H9 (cell line): ENCODE measurements at regions not wholly inside any gene's neighbourhood (a gene's known extent, or its start where the extent isn't known, plus 50 kb on each side); places are given as distances from the start of the nearest gene placed in this dataset.

Source experiments
- DNase-seq: peaks from one replicate; pipeline ENCODE4 v3.0.0-alpha.2; 2017
- H2AFZ ChIP-seq: one replicate; pipeline ENCODE4 v1.6.1; 2013; ENCODE audit warnings: mild to moderate bottlenecking, low read length, control low read depth, moderate library complexity
- H2AK5ac ChIP-seq: 2 replicates; pipeline ENCODE4 v1.6.1; 2013; ENCODE audit warnings: low read length, control low read depth, mixed read lengths; ENCODE audit not compliant: insufficient read length
- H2BK120ac ChIP-seq: one replicate; pipeline ENCODE4 v1.6.1; 2013; ENCODE audit warnings: low read depth, mild to moderate bottlenecking, low read length, control low read depth, inconsistent platforms; ENCODE audit not compliant: poor library complexity, severe bottlenecking
- H2BK12ac ChIP-seq: 2 replicates; pipeline ENCODE4 v1.6.1; 2013; ENCODE audit warnings: low read length, control low read depth, mixed read lengths, low read depth; ENCODE audit not compliant: insufficient read length
- H2BK15ac ChIP-seq: 2 replicates; pipeline ENCODE4 v1.6.1; 2013; ENCODE audit warnings: low read depth, low read length, control low read depth
- H2BK20ac ChIP-seq: one replicate; pipeline ENCODE4 v1.6.1; 2013; ENCODE audit warnings: low read depth, mild to moderate bottlenecking, low read length, control low read depth, inconsistent platforms; ENCODE audit not compliant: poor library complexity, severe bottlenecking
- H2BK5ac ChIP-seq: 2 replicates; pipeline ENCODE4 v1.6.1; 2013; ENCODE audit warnings: low read length, control low read depth, mixed read lengths; ENCODE audit not compliant: insufficient read length
- H3K14ac ChIP-seq: 2 replicates; pipeline ENCODE4 v1.6.1; 2013; ENCODE audit warnings: low read length, control low read depth; ENCODE audit not compliant: insufficient read depth
- H3K18ac ChIP-seq: 2 replicates; pipeline ENCODE4 v1.6.1; 2013; ENCODE audit warnings: low read depth, mild to moderate bottlenecking, mixed read lengths, low read length, control low read depth; ENCODE audit not compliant: insufficient read length
- H3K23ac ChIP-seq: 2 replicates; pipeline ENCODE4 v1.6.1; 2013; ENCODE audit warnings: low read length, control low read depth, mixed read lengths, low read depth; ENCODE audit not compliant: insufficient read length
- H3K23me2 ChIP-seq: 2 replicates; pipeline ENCODE4 v1.6.1; 2013; ENCODE audit warnings: low read depth, mild to moderate bottlenecking, mixed read lengths, low read length, control low read depth; ENCODE audit not compliant: insufficient read length, poor library complexity, severe bottlenecking
- H3K27ac ChIP-seq: 2 replicates; pipeline ENCODE4 v1.5.1; 2013; ENCODE audit warnings: low read length, control low read depth, mixed read lengths, low read depth; ENCODE audit not compliant: insufficient read length
- H3K27me3 ChIP-seq: 2 replicates; pipeline ENCODE4 v1.6.1; 2013; ENCODE audit warnings: low read length, control low read depth, inconsistent platforms; ENCODE audit not compliant: insufficient read depth
- H3K4ac ChIP-seq: 2 replicates; pipeline ENCODE4 v1.6.1; 2013; ENCODE audit warnings: low read depth, mild to moderate bottlenecking, control low read depth, inconsistent platforms, low read length, moderate library complexity
- H3K4me1 ChIP-seq: 2 replicates; pipeline ENCODE4 v1.6.1; 2013; ENCODE audit warnings: low read length, control low read depth, inconsistent platforms; ENCODE audit not compliant: insufficient read depth
- H3K4me2 ChIP-seq: 2 replicates; pipeline ENCODE4 v1.6.1; 2013; ENCODE audit warnings: low read length, control low read depth, mixed read lengths; ENCODE audit not compliant: insufficient read length, insufficient read depth
- H3K56ac ChIP-seq: 2 replicates; pipeline ENCODE4 v1.6.1; 2013; ENCODE audit warnings: low read depth, mild to moderate bottlenecking, mixed read lengths, low read length, control low read depth; ENCODE audit not compliant: insufficient read length
- H3K79me1 ChIP-seq: 2 replicates; pipeline ENCODE4 v1.6.1; 2013; ENCODE audit warnings: low read depth, mild to moderate bottlenecking, moderate library complexity, low read length, control low read depth, inconsistent platforms; ENCODE audit not compliant: insufficient read depth, poor library complexity, severe bottlenecking
- H3K79me2 ChIP-seq: 2 replicates; pipeline ENCODE4 v1.6.1; 2013; ENCODE audit warnings: low read length, control low read depth, inconsistent platforms; ENCODE audit not compliant: insufficient read depth
- H3K9ac ChIP-seq: 2 replicates; pipeline ENCODE4 v1.6.1; 2013; ENCODE audit warnings: low read length, control low read depth, mixed read lengths; ENCODE audit not compliant: insufficient read length; ENCODE audit errors: extremely low read depth
- H3K9me3 ChIP-seq: one replicate; pipeline ENCODE4 v1.6.1; 2013; ENCODE audit warnings: low read depth, low read length, inconsistent platforms; ENCODE audit not compliant: control insufficient read depth
- H3T11ph ChIP-seq: one replicate; pipeline ENCODE4 v1.6.1; 2013; ENCODE audit warnings: mild to moderate bottlenecking, low read length, control low read depth, inconsistent platforms
- H4K20me1 ChIP-seq: one replicate; pipeline ENCODE4 v1.6.1; 2013; ENCODE audit not compliant: control insufficient read depth, insufficient read length, insufficient read depth
- H4K5ac ChIP-seq: 2 replicates; pipeline ENCODE4 v1.6.1; 2013; ENCODE audit warnings: low read depth, mild to moderate bottlenecking, mixed read lengths, low read length, control low read depth; ENCODE audit not compliant: insufficient read length
- H4K8ac ChIP-seq: replicated peaks from 2 replicates; pipeline ENCODE4 v1.6.1; 2013; ENCODE audit warnings: low read length, control low read depth, mixed read lengths, low read depth; ENCODE audit not compliant: insufficient read length
- H4K91ac ChIP-seq: 2 replicates; pipeline ENCODE4 v1.6.1; 2013; ENCODE audit warnings: low read depth, mild to moderate bottlenecking, moderate library complexity, mixed read lengths, low read length, control low read depth; ENCODE audit not compliant: insufficient read length
- H3K27ac Mint-ChIP-seq, 3 experiments: 2 replicates in 2 of 3; 3 replicates in 1 of 3; pipeline ENCODE4 v1.8.0; 2020 to 2021; ENCODE audit warnings: mixed read lengths in 3 of 3, mild to moderate bottlenecking in 1 of 3, moderate library complexity in 1 of 3
- H3K27me3 Mint-ChIP-seq: 2 replicates; pipeline ENCODE4 v1.8.0; 2021; ENCODE audit warnings: low read depth, mild to moderate bottlenecking, moderate library complexity, mixed read lengths
- H3K36me3 Mint-ChIP-seq, 3 experiments: 2 replicates in 2 of 3; 3 replicates in 1 of 3; pipeline ENCODE4 v1.8.0; 2020 to 2021; ENCODE audit warnings: low read depth in 3 of 3, mixed read lengths in 3 of 3; ENCODE audit not compliant: insufficient read depth in 1 of 3
- H3K4me1 Mint-ChIP-seq, 2 experiments: 2 replicates each; pipeline ENCODE4 v1.8.0; 2020; ENCODE audit warnings: mixed read lengths in 2 of 2
- H3K4me3 Mint-ChIP-seq, 2 experiments: 2 replicates in 1 of 2; 3 replicates in 1 of 2; pipeline ENCODE4 v1.8.0; 2020 to 2021; ENCODE audit warnings: mild to moderate bottlenecking in 2 of 2, mixed read lengths in 2 of 2, moderate library complexity in 1 of 2
- H3K9me3 Mint-ChIP-seq, 2 experiments: 2 replicates in 1 of 2; 3 replicates in 1 of 2; pipeline ENCODE4 v1.8.0; 2020; ENCODE audit warnings: mild to moderate bottlenecking in 2 of 2, mixed read lengths in 2 of 2, moderate library complexity in 1 of 2
- CTCF ChIP-seq: fragments of 200-600 bp; sonication (generic); conservative IDR thresholded peaks from 3 replicates; pipeline ENCODE4 v1.8.0; 2021; ENCODE audit warnings: antibody characterized with exemption, mild to moderate bottlenecking
- WGBS: extraction: QIAGEN DNeasy Blood & Tissue Kit; methylation state at CpG from one replicate; pipeline ENCODE4 v1.1.7; 2013; ENCODE audit warnings: missing lambda C conversion rate, low lambda C conversion rate, mixed read lengths; ENCODE audit not compliant: insufficient read length; ENCODE audit errors: extremely low coverage; 5-methylcytosine and 5-hydroxymethylcytosine counted together

GRCh38 chr9:22650145-22650544 is 203.5 kb downstream of the DMRTA1 start:
- Histone ChIP-seq H4K8ac (no peak overlapping the region), H3K27me3 (no peaks in the 10 kb centered on the region), H3K79me2 (no peaks in the 10 kb centered on the region), H3K18ac (no peak overlapping the region), H2AK5ac (no peak overlapping the region), H4K91ac (no peak overlapping the region), H3K4me2 (no peak overlapping the region), H4K5ac (no peak overlapping the region), H3K23ac (no peak overlapping the region), H3K23me2 (no peaks in the 10 kb centered on the region), H3K27ac (no peak overlapping the region), H3K14ac (no peak overlapping the region), H3K56ac (no peak overlapping the region), H3K9me3 (no peaks in the 10 kb centered on the region), H3K4ac (no peak overlapping the region), H4K20me1 (no peaks in the 10 kb centered on the region), H3K4me1 (no peaks in the 10 kb centered on the region), H3K79me1 (no peaks in the 10 kb centered on the region), H2BK20ac (no peak overlapping the region), H3K9ac (no peak overlapping the region), H2BK12ac (no peak overlapping the region), H3T11ph (no peak overlapping the region), H2AFZ (no peak overlapping the region), H2BK5ac (no peak overlapping the region), H2BK15ac (no peak overlapping the region), H2BK120ac (no peak overlapping the region)
- H3K4me1 Mint-ChIP-seq, result 0 out of 4 replicates have a peak, but pooled peaks cover 0 to 2% of the 10 kb centered on the region in 2 experiments
- H3K27me3 Mint-ChIP-seq, result no peaks in the 10 kb centered on the region
- no CpG with 5 or more reads among the region's 3 CpGs for WGBS
- H3K36me3 Mint-ChIP-seq, result no peaks in the 10 kb centered on the region
- no peak for TF ChIP-seq CTCF
- DNase-seq, result no peak
- H3K4me3 Mint-ChIP-seq, result no peak overlapping the region
- no peak overlapping the region for H3K27ac Mint-ChIP-seq
- no peaks in the 10 kb centered on the region for H3K9me3 Mint-ChIP-seq
